Renal cortex interstitium (tissue), 11 donors: ENCODE measurements at regions not wholly inside any gene's neighbourhood (a gene's known extent, or its start where the extent isn't known, plus 50 kb on each side); places are given as distances from the start of the nearest gene placed in this dataset.
A peak's percentile ranks its signal among the peaks of the same experiment; 100 is the strongest.
"Not testable (repeated sequence)": the region's sequence is repeated elsewhere in the genome, so short reads cannot be mapped to it uniquely, and the experiment has no call there.

Source experiments
- DNase-seq, 11 donors: peaks; one replicate each; pipeline ENCODE4 v3.0.0-alpha.2; 2013; ENCODE audit warnings: low read depth in 9 of 11, low spot score in 4 of 11; ENCODE audit errors: extremely low read depth in 1 of 11

GRCh38 chr11:89545691-89546090 lies 54.5 kb upstream of the NOX4 start:
- no peak for DNase-seq

GRCh38 chr11:89555781-89556180 lies 64.6 kb upstream of the NOX4 start:
- not testable (repeated sequence) for DNase-seq

GRCh38 chr11:89556731-89557707 lies 65.8 kb upstream of the NOX4 start:
- DNase-seq, result peak; percentile 7 to 66 (median 32)

GRCh38 chr11:89560598-89560997 lies 69.4 kb upstream of the NOX4 start:
- DNase-seq, result not testable (repeated sequence)

- not testable (repeated sequence) for DNase-seq
Measured at GRCh38 chr11:89562731-89563130, 71.6 kb upstream of the NOX4 start.

- DNase-seq, result no peak
Measured at GRCh38 chr11:89566972-89567371, 75.8 kb upstream of the NOX4 start.

- DNase-seq, result not testable (repeated sequence)
Measured at GRCh38 chr11:89569387-89569786, 78.2 kb upstream of the NOX4 start.

DNA sequence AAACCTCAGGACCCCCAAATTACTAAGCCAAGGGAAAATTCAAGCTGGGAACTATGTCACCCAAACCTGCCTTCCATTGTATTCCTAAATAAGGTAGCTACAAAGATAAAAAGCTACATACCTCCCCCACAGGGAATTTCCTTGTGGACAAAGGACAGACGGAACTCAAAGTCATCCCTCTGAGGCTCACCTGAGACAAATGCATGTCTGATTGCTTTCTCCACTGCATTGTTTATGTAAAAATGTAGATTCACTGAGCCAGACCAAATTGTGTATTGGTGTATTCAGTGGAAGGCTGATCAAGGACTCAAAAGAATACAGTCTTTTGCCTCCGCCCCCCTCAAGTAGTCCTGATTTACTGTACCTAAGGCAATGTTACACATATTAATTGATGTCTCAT lies 80.5 kb upstream of the NOX4 start:
- DNase-seq, result not testable (repeated sequence)

DNA sequence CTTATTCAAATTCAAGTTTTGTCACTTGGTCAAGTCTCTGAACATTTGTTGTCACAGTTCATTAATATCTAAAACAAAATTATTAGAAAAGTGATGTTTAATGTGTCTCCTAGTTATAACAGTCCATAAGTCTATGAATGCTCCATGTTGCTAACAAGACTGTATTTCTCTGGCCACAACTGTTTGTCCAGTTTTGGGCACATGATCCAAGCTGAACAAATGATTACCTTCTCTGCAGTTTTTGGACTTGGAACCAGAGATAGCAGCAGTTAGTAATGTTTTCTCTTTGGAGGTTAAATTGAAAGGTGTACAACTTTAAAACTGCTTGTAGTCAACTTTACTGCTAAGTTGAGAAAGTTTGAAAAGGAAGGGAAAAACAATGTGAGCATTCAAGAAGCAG lies 84.7 kb upstream of the NOX4 start:
- DNase-seq, result not testable (repeated sequence)

- DNase-seq, result not testable (repeated sequence)
Measured at GRCh38 chr11:89577428-89577827, 86.3 kb upstream of the NOX4 start.

GRCh38 chr11:89583580-89583979 lies 92.4 kb upstream of the NOX4 start:
- DNase-seq, result no peak

- not testable (repeated sequence) for DNase-seq
Measured at GRCh38 chr11:89585046-89585445, 93.9 kb upstream of the NOX4 start.

- peak in 1 of 11 donors; percentile 16 for DNase-seq
Measured at GRCh38 chr11:89585471-89585870, 94.3 kb upstream of the NOX4 start.

DNA sequence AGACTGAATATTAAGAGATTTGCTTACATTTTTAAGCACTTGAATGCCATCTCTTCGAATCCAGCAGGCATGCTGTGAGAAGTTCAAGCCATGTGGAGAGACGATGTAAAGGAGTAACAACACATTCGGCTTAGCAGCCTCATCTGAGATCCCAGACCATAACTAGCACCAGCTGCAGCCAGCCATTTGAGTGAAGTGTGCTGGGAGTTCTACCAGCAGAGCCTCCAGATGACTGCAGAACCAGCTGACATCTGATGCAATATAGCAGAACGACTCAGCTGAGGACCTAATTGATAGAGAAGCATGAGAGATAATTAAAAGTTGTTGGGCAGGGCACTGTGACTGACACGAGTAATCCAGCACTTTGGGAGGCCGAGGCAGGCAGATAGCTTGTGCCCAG lies 98.2 kb upstream of the NOX4 start:
- not testable (repeated sequence) for DNase-seq

- not testable (repeated sequence) for DNase-seq
Measured at GRCh38 chr11:89590008-89590632, 98.9 kb upstream of the NOX4 start.

DNA sequence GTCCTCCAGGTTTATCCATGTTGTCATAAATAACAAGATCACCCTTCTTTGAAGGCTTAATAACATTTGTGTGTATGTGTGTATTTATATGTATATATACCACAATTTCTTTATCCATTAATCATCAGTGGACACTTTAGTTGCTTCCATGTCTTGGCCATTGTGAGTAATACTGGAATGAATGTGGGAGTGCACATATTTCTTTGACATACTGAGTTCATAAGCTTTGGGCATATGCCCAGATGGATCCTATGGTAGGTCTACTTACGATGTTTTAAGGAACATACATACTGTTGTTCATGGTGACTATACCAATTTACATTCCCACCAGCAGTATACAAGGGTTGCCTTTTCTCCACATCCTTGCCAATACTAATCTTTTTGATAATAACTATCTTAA lies 108.8 kb upstream of the TRIM77 start:
- not testable (repeated sequence) for DNase-seq

- no peak for DNase-seq
Measured at GRCh38 chr11:89604281-89604680, 105.8 kb upstream of the TRIM77 start.

DNA sequence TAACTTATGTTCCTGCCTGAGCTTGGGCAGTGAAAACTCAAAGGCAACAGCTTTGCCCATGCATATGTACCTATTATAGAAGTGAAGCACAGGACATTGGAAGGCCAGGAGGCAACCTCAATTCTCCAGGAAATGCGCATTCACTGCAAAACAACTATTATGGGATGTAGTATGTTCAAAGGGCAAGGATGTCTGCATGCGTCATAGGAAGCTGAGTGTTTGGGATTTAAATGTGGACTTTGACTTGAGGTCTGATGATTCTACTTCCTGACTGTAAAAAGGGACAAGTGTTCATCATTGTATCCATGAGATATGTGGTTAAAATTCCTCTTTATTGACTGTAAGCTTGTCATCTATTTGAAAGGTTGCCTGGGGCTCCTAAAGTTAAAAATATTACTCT lies 103.3 kb upstream of the TRIM77 start:
- DNase-seq, result peak in 1 of 11 donors; percentile 25

DNA sequence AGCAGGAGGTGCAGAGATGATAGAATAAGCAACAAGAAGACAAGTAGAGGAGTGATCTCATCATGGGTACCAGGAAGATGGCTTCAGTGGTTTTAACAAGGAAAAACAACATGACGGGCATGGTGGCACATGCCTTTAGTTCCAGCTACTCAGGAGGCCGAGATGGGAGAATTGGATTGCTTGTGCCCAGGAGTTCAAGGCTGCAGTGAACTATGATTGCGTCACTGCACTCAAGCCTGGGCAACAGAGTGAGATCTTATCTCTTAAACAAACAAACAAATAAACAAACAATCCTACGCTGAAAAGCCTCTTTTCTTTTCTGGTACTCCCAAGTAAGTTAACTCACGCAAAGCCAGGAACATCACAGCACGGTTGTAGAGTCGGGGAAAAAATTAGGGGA lies 102.6 kb upstream of the TRIM77 start:
- not testable (repeated sequence) for DNase-seq

DNA sequence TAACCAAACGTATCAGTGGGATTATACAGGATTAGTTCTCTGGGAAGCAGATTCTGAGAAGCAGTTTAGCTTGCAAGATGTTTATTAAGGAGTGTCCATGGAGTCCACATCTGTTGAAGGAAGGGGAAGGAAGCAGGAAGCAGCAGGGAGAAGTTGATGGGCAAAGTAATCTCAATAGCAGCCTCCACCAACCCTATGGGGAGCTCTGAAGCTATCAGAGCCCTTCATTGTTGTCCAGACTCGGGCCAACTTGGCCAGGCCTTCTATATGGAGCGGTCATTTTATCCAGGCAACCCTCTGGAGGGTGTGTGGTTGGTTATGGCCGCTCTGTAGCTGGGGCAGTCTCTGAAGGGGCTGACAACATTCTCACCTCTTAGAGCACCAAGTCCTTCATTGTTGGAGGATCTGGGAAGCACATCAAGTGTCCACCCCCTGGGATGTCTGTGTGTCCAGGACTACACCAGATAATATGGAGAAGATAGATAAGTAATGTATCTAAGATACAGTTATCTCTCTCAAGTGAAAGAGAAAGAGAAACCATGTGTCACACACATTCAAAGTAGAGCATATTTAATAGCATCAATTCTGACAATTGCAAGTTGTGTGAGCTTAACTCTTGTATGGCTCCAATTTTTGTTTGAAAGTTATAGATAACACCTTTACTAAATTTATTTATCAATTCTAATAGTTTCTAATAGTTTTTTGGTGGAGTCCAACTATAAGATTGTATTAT lies 101.7 kb upstream of the TRIM77 start:
- DNase-seq, result no peak
